Lower lobe of right lung (tissue), 2 donors: ENCODE measurements at regions not wholly inside any gene's neighbourhood (a gene's known extent, or its start where the extent isn't known, plus 50 kb on each side); places are given as distances from the start of the nearest gene placed in this dataset.

Experiments
- ATAC-seq, 2 donors: fragments of 200-7000 bp; cut with Tn5 transposase; one replicate each; pipeline ENCODE4 v1.9.1; 2020 to 2022; ENCODE audit warnings: mild to moderate bottlenecking in 2 of 2, moderate library complexity in 2 of 2
- DNase-seq: peaks from one replicate; pipeline ENCODE4 v3.0.0-alpha.2; 2020
- H3K27ac ChIP-seq: fragments of 200-600 bp; one replicate; pipeline ENCODE4 v1.8.0; 2022
- H3K27me3 ChIP-seq: fragments of 200-600 bp; one replicate; pipeline ENCODE4 v1.8.0; 2022; ENCODE audit warnings: low read depth
- H3K36me3 ChIP-seq: fragments of 200-600 bp; one replicate; pipeline ENCODE4 v1.8.0; 2022; ENCODE audit warnings: mild to moderate bottlenecking
- H3K4me1 ChIP-seq: fragments of 200-600 bp; one replicate; pipeline ENCODE4 v1.8.0; 2022
- H3K4me3 ChIP-seq: fragments of 200-600 bp; one replicate; pipeline ENCODE4 v1.8.0; 2022; ENCODE audit warnings: mild to moderate bottlenecking
- H3K9me3 ChIP-seq: fragments of 200-600 bp; one replicate; pipeline ENCODE4 v1.8.0; 2022
- intact Hi-C: fragments of 100-400 bp; cut with DNase I; formaldehyde crosslinking; loops from one replicate; pipeline ENCODE4 v1.11.0; 2022
- TF ChIP-seq, protein P1 (sequence below): fragments of 200-600 bp; IDR thresholded peaks from one replicate; pipeline ENCODE4 v1.8.0; 2022; ENCODE audit warnings: antibody characterized with exemption, mild to moderate bottlenecking
- donor health status: DM: no; HTN: yes; CAD: no; lungs with severe emphysema.

DNA sequence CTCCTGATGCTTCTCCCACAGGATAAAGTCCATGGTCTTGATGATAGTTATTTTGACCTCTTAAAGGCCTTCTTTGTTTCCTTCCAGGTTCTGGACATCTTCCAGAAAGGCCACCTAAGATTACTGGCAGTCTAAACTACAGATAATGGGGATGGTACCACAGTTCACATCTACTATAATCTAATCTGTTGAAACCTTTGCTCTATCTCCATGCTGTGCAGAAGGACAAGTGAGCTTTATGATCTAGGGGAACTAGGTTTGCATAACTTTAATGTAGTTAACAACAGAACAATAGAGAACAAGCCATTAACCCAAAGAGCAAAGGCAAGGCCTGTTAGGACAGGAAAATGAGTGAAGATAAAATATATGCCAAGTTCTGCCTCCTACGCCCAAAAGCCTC, 103.9 kb upstream of the KLHL13 start:
- DNase-seq (no peak), ATAC-seq (no peak)
- Histone ChIP-seq H3K4me3 (no peak overlapping the region), H3K4me1 (no peaks in the 10 kb centered on the region), H3K36me3 (no peaks in the 10 kb centered on the region), H3K27ac (no peak overlapping the region), H3K9me3 (no peaks in the 10 kb centered on the region), H3K27me3 (no peaks in the 10 kb centered on the region)
- TF ChIP-seq, protein P1, sequence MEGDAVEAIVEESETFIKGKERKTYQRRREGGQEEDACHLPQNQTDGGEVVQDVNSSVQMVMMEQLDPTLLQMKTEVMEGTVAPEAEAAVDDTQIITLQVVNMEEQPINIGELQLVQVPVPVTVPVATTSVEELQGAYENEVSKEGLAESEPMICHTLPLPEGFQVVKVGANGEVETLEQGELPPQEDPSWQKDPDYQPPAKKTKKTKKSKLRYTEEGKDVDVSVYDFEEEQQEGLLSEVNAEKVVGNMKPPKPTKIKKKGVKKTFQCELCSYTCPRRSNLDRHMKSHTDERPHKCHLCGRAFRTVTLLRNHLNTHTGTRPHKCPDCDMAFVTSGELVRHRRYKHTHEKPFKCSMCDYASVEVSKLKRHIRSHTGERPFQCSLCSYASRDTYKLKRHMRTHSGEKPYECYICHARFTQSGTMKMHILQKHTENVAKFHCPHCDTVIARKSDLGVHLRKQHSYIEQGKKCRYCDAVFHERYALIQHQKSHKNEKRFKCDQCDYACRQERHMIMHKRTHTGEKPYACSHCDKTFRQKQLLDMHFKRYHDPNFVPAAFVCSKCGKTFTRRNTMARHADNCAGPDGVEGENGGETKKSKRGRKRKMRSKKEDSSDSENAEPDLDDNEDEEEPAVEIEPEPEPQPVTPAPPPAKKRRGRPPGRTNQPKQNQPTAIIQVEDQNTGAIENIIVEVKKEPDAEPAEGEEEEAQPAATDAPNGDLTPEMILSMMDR = no peak
- intact Hi-C loops = no loop called here

DNA sequence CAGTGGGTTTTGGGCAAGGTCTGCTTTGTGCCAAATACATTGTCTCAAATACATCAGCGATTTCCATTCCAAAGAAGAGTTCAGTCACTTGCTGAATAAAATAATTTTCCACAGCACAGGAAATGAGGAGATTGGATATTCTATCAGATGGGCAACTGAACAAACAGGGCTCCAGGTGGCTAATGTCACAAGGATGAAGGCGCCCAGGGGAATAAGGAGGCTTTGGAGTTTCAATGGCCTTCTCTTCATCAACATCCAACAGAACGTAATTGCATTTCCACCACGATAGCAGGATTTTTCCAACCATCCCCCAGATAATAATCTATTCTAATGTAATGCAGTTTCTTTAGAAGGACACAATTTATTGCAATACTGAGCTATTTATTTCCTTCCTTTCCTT, 104.7 kb upstream of the KLHL13 start:
- intact Hi-C loops = no loop called here
- no peak overlapping the region for H3K27ac ChIP-seq
- no peaks in the 10 kb centered on the region for H3K9me3 ChIP-seq
- H3K27me3 ChIP-seq = no peaks in the 10 kb centered on the region
- TF ChIP-seq, protein P1 = no peak
- no peaks in the 10 kb centered on the region for H3K36me3 ChIP-seq
- H3K4me3 ChIP-seq = no peak overlapping the region
- ATAC-seq = no peak
- H3K4me1 ChIP-seq = no peaks in the 10 kb centered on the region
- no peak for DNase-seq

DNA sequence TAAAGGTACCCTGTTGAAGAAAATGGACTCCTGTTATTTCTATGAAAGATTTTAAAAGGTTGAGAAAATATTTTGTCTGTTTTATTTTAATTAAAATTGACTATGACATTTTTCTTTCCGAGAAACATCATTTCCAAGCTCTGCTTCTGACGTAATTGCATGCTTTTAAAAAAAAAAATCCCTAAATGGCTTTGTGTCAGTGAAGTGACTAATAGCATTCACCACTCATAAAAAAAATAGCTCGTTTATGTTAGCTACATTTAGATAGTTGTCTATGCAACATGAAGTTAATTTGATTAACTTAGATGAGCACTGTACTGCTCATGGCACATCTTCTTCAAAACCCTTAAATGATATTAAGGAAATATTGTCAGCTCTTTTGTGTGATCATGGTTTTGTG, 105.1 kb upstream of the KLHL13 start:
- no peaks in the 10 kb centered on the region for H3K36me3 ChIP-seq
- H3K9me3 ChIP-seq = no peaks in the 10 kb centered on the region
- no peaks in the 10 kb centered on the region for H3K27me3 ChIP-seq
- H3K4me3 ChIP-seq = no peak overlapping the region
- H3K27ac ChIP-seq = no peak overlapping the region
- H3K4me1 ChIP-seq = no peaks in the 10 kb centered on the region
- ATAC-seq (no peak), DNase-seq (no peak)
- intact Hi-C loops = no loop called here
- TF ChIP-seq, protein P1 = no peak

DNA sequence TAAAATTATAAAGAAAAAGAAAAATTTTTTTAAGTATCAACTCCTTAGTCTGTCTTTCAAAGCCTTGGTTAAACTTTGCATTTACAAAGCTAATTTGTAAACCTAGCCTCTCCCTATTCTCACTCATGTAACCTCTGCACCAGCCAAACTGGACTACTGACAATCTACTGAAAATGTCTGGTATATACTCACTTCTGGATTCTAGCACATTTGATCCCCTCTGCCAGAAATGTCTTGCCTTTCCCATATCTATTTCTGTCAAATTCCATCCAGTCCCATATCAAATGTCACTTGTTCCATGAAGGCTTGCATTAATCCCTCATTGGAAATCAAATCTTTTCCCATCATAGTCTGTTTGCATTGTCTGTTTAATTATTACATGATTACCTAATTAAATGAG, 105.8 kb upstream of the KLHL13 start:
- TF ChIP-seq, protein P1 = no peak
- DNase-seq (no peak), ATAC-seq (no peak)
- Histone ChIP-seq H3K27me3 (no peaks in the 10 kb centered on the region), H3K4me1 (no peaks in the 10 kb centered on the region), H3K27ac (no peak overlapping the region), H3K4me3 (no peak overlapping the region), H3K9me3 (no peaks in the 10 kb centered on the region), H3K36me3 (no peaks in the 10 kb centered on the region)
- intact Hi-C loops = no loop called here

DNA sequence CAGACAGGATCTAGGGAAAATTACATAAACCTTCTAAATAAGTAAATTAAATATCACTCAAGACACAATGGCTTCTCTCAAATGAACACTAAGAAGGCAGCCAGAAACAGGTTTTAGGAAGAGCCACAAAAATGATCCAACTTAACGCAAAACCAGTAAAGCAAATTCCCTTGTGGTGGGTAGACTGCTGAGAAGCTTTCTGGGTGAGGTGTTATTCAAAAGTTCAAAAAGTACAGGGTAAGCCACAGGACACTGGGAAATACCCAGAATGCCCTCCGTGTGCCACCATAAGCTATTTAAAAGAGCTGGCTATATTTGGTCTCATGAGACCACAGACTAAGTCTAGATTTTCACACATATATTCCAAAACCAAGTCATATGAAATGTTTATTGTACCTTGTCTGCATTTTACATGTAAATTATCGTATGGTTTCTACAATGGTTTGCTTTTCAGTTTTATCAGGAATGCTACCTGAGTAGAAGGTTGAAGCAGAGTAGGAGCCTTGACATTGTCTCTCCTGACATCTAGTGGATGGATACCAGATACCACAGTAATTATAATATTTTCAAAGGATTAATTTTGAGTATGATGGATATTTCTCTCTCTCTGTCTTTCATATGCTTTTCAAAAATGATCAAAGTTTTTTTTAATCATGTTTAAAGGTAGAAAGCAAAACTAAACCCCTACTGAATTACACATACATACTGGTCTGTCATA, 109.3 kb upstream of the KLHL13 start:
- H3K36me3 ChIP-seq = no peaks in the 10 kb centered on the region
- no peak overlapping the region for H3K4me3 ChIP-seq
- DNase-seq = no peak
- H3K9me3 ChIP-seq = no peaks in the 10 kb centered on the region
- TF ChIP-seq, protein P1 = peak; percentile 23
- intact Hi-C loops = no loop called here
- no peak overlapping the region for H3K27ac ChIP-seq
- no peak for ATAC-seq
- H3K4me1 ChIP-seq = no peaks in the 10 kb centered on the region
- no peaks in the 10 kb centered on the region for H3K27me3 ChIP-seq
